H1 (cell line): ENCODE measurements at regions not wholly inside any gene's neighbourhood (a gene's known extent, or its start where the extent isn't known, plus 50 kb on each side); places are given as distances from the start of the nearest gene placed in this dataset.

Experiments used
- CTCF ChIA-PET: fragments of 300-600 bp; sonication (Branson Sonifier 250); formaldehyde crosslinking; loops from one replicate; lab custom pipeline; 2021; ENCODE audit not compliant: partially characterized antibody; lab: Charles Lee
- POLR2A ChIA-PET: fragments of 300-600 bp; sonication (Branson Sonifier 250); formaldehyde crosslinking; loops from one replicate; lab custom pipeline; 2021; ENCODE audit warnings: inconsistent platforms; ENCODE audit not compliant: partially characterized antibody; lab: Charles Lee
- DNase-seq, 2 experiments: peaks; one replicate each; pipeline versions ENCODE4 v3.0.0 to v3.0.0-alpha.2; 2010 to 2022; ENCODE audit warnings: low spot score in 2 of 2, low read depth in 1 of 2, mixed read lengths in 1 of 2
- FAIRE-seq: peaks from 2 replicates; lab custom pipeline; 2011; peaks lifted over from hg19 to GRCh38; lab: Jason Lieb, UNC
- H2AFZ ChIP-seq: 2 replicates; pipeline ENCODE4 v1.8.1; 2012; ENCODE audit warnings: low read length, inconsistent platforms
- H2AK5ac ChIP-seq: 2 replicates; pipeline ENCODE4 v1.6.1; 2013; ENCODE audit warnings: low read depth, low read length
- H2BK120ac ChIP-seq: replicated peaks from 2 replicates; pipeline ENCODE3; 2013; ENCODE audit warnings: low read depth, low read length, inconsistent platforms
- H2BK12ac ChIP-seq: 2 replicates; pipeline ENCODE4 v1.6.1; 2013; ENCODE audit warnings: low read depth, low read length
- H2BK15ac ChIP-seq: 2 replicates; pipeline ENCODE4 v1.6.1; 2013; ENCODE audit warnings: low read length
- H2BK20ac ChIP-seq: 2 replicates; pipeline ENCODE4 v1.6.1; 2013; ENCODE audit warnings: low read length
- H2BK5ac ChIP-seq: 2 replicates; pipeline ENCODE4 v1.6.1; 2013; ENCODE audit warnings: low read depth, low read length
- H3K14ac ChIP-seq: 2 replicates; pipeline ENCODE4 v1.6.1; 2013; ENCODE audit warnings: inconsistent platforms; ENCODE audit not compliant: insufficient read length
- H3K18ac ChIP-seq: 2 replicates; pipeline ENCODE4 v1.6.1; 2013; ENCODE audit warnings: low read length; ENCODE audit errors: extremely low read depth
- H3K23ac ChIP-seq: 2 replicates; pipeline ENCODE4 v1.6.1; 2013; ENCODE audit warnings: inconsistent platforms; ENCODE audit not compliant: insufficient read length
- H3K23me2 ChIP-seq: 2 replicates; pipeline ENCODE4 v1.6.1; 2013; ENCODE audit warnings: low read depth, low read length
- H3K27ac ChIP-seq: 2 replicates; pipeline ENCODE4 v1.6.1; 2011; ENCODE audit warnings: low read depth, low read length, inconsistent platforms
- H3K27me3 ChIP-seq, 4 experiments: replicated peaks in 1 of 4; 1 replicate in 1 of 4; 2 replicates in 3 of 4; pipeline versions ENCODE4 v1.6.1 to v1.8.1; 2011 to 2013; ENCODE audit warnings: low read length in 3 of 4, mild to moderate bottlenecking in 3 of 4, inconsistent platforms in 2 of 4, mixed read lengths in 2 of 4, moderate library complexity in 1 of 4; ENCODE audit not compliant: control insufficient read depth in 3 of 4, insufficient read depth in 3 of 4; ENCODE audit errors: extremely low read depth in 1 of 4
- H3K36me3 ChIP-seq, 4 experiments: 2 replicates each; pipeline versions ENCODE4 v1.6.1 to v1.8.1; 2011 to 2013; ENCODE audit warnings: mild to moderate bottlenecking in 4 of 4, low read length in 3 of 4, moderate library complexity in 2 of 4, control low read depth in 1 of 4, inconsistent platforms in 1 of 4; ENCODE audit not compliant: insufficient read depth in 4 of 4, control insufficient read depth in 2 of 4
- H3K4ac ChIP-seq: replicated peaks from 2 replicates; pipeline ENCODE3; 2013; ENCODE audit warnings: low read length, low read depth, mixed read lengths, inconsistent platforms; ENCODE audit not compliant: insufficient read length
- H3K4me1 ChIP-seq, 4 experiments: replicated peaks in 1 of 4; 1 replicate in 1 of 4; 2 replicates in 3 of 4; pipeline versions ENCODE4 v1.6.1 to v1.8.1; 2011 to 2013; ENCODE audit warnings: low read length in 3 of 4, inconsistent platforms in 2 of 4, mixed read lengths in 1 of 4; ENCODE audit not compliant: insufficient read depth in 4 of 4, control insufficient read depth in 3 of 4
- H3K4me2 ChIP-seq, 2 experiments: 2 replicates each; pipeline versions ENCODE4 v1.6.1 to v1.8.1; 2011 to 2013; ENCODE audit warnings: low read depth in 2 of 2, low read length in 2 of 2, control low read depth in 1 of 2, inconsistent platforms in 1 of 2, mild to moderate bottlenecking in 1 of 2; ENCODE audit not compliant: insufficient read depth in 1 of 2
- H3K4me3 ChIP-seq, 4 experiments: fragments of 200-600, 300-600 bp in 1 of 4; sonication (generic), shearing (Covaris generic), sonication (Bioruptor Twin) in 1 of 4; 2 replicates each; pipeline versions ENCODE4 v1.5.1 to v1.8.1; 2011 to 2016; ENCODE audit warnings: low read length in 4 of 4, low read depth in 3 of 4, control low read depth in 2 of 4, inconsistent platforms in 2 of 4, mild to moderate bottlenecking in 2 of 4, mixed read lengths in 1 of 4, moderate library complexity in 1 of 4; ENCODE audit not compliant: insufficient read depth in 2 of 4; ENCODE audit errors: extremely low read depth in 1 of 4
- H3K56ac ChIP-seq: replicated peaks from 2 replicates; pipeline ENCODE3; 2013; ENCODE audit warnings: low read depth, mild to moderate bottlenecking, mixed read lengths, low read length, inconsistent platforms; ENCODE audit not compliant: insufficient read length
- H3K79me1 ChIP-seq: 2 replicates; pipeline ENCODE4 v1.6.1; 2013; ENCODE audit warnings: low read depth, low read length, control low read depth
- H3K79me2 ChIP-seq, 2 experiments: 2 replicates each; pipeline versions ENCODE4 v1.6.1 to v1.8.1; 2012 to 2013; ENCODE audit warnings: low read length in 2 of 2, mild to moderate bottlenecking in 2 of 2, inconsistent platforms in 1 of 2; ENCODE audit not compliant: insufficient read depth in 2 of 2, control insufficient read depth in 1 of 2
- H3K9ac ChIP-seq, 4 experiments: replicated peaks in 1 of 4; 1 replicate in 1 of 4; 2 replicates in 3 of 4; pipeline versions ENCODE4 v1.6.1 to v1.8.1; 2011 to 2013; ENCODE audit warnings: low read depth in 3 of 4, low read length in 3 of 4, control low read depth in 2 of 4, mild to moderate bottlenecking in 2 of 4, moderate library complexity in 2 of 4, inconsistent platforms in 1 of 4; ENCODE audit errors: extremely low read depth in 1 of 4
- H3K9me3 ChIP-seq, 2 experiments: 2 replicates each; pipeline versions ENCODE4 v1.6.1 to v1.8.1; 2012 to 2013; ENCODE audit warnings: mild to moderate bottlenecking in 2 of 2, moderate library complexity in 2 of 2, control low read depth in 1 of 2, inconsistent platforms in 1 of 2, low read depth in 1 of 2, low read length in 1 of 2, mixed read lengths in 1 of 2; ENCODE audit not compliant: insufficient read depth in 2 of 2
- H4K20me1 ChIP-seq, 2 experiments: replicated peaks in 1 of 2; 2 replicates each; pipeline versions ENCODE3 to v1.8.1; 2011 to 2013; ENCODE audit warnings: inconsistent platforms in 2 of 2, low read length in 2 of 2, mild to moderate bottlenecking in 1 of 2; ENCODE audit not compliant: insufficient read depth in 2 of 2, control insufficient read depth in 1 of 2
- H4K5ac ChIP-seq: 2 replicates; pipeline ENCODE4 v1.6.1; 2013; ENCODE audit warnings: low read length, low read depth, mixed read lengths, inconsistent platforms; ENCODE audit not compliant: insufficient read length
- H4K8ac ChIP-seq: 2 replicates; pipeline ENCODE4 v1.8.0; 2013; ENCODE audit warnings: mild to moderate bottlenecking, moderate library complexity, low read length, inconsistent platforms; ENCODE audit not compliant: insufficient read depth; ENCODE audit errors: extremely low read depth
- H4K91ac ChIP-seq: replicated peaks from 2 replicates; pipeline ENCODE3; 2013; ENCODE audit warnings: low read length, mixed read lengths, inconsistent platforms; ENCODE audit not compliant: insufficient read length
- ASH2L ChIP-seq: fragments of 200-600, 300-600 bp; sonication (generic); IDR thresholded peaks from one replicate; pipeline ENCODE4 v1.7.1; 2017; ENCODE audit warnings: low read length
- CTCF ChIP-seq, 3 experiments: IDR thresholded peaks; 1 replicate in 2 of 3; 2 replicates in 1 of 3; pipeline versions ENCODE4 v1.5.1 to v1.6.1; 2011; ENCODE audit warnings: low read length in 3 of 3, mild to moderate bottlenecking in 3 of 3, inconsistent platforms in 2 of 3, low read depth in 1 of 3, moderate library complexity in 1 of 3; ENCODE audit not compliant: insufficient read depth in 1 of 3; ENCODE audit errors: control extremely low read depth in 1 of 3
- EGR1 ChIP-seq: IDR thresholded peaks from 2 replicates; pipeline ENCODE4 v1.6.1; 2011; ENCODE audit warnings: low read depth, low read length, borderline replicate concordance
- GABPA ChIP-seq: IDR thresholded peaks from 2 replicates; pipeline ENCODE4 v1.6.1; 2011; ENCODE audit warnings: mild to moderate bottlenecking, low read length, moderate library complexity, borderline replicate concordance; ENCODE audit not compliant: insufficient read depth
- HDAC2 ChIP-seq, 2 experiments: fragments of 300-600 bp in 1 of 2; sonication (generic) in 1 of 2; IDR thresholded peaks; 2 replicates each; pipeline ENCODE4 v1.6.1; 2011 to 2012; ENCODE audit warnings: low read depth in 2 of 2, low read length in 2 of 2, mild to moderate bottlenecking in 2 of 2, moderate library complexity in 2 of 2, borderline replicate concordance in 1 of 2, inconsistent platforms in 1 of 2
- HDAC6 ChIP-seq: IDR thresholded peaks from one replicate; pipeline ENCODE4 v1.7.1; 2012; ENCODE audit warnings: low read depth, mild to moderate bottlenecking, inconsistent platforms, low read length, moderate library complexity
- JUND ChIP-seq: IDR thresholded peaks from 2 replicates; pipeline ENCODE4 v1.6.1; 2011; ENCODE audit warnings: mild to moderate bottlenecking, improper control_type of control experiment, low read length
- RNF2 ChIP-seq: fragments of 200-900, 300-1000 bp; sonication (generic); IDR thresholded peaks from 2 replicates; pipeline ENCODE4 v1.7.1; 2016; ENCODE audit warnings: borderline replicate concordance, low read depth, mild to moderate bottlenecking, antibody characterized with exemption, low read length; ENCODE audit not compliant: poor library complexity, severe bottlenecking; ENCODE audit errors: missing control alignments
- SP2 ChIP-seq: IDR thresholded peaks from 2 replicates; pipeline ENCODE4 v1.6.1; 2012; ENCODE audit warnings: mild to moderate bottlenecking, low read length, inconsistent platforms
- ZNF274 ChIP-seq: IDR thresholded peaks from 2 replicates; pipeline ENCODE4 v1.7.0; 2012; ENCODE audit warnings: low read length, borderline replicate concordance; ENCODE audit errors: extremely low read depth
- WGBS, 2 experiments: shearing (Covaris generic) in 1 of 2; methylation state at CpG; one replicate each; pipeline versions ENCODE4 v1.1.6 to v1.1.7; 2013 to 2015; ENCODE audit warnings: low lambda C conversion rate in 2 of 2, mixed read lengths in 2 of 2, inconsistent platforms in 1 of 2, low coverage in 1 of 2, missing lambda C conversion rate in 1 of 2; ENCODE audit not compliant: insufficient replicate concordance in 2 of 2, insufficient coverage in 1 of 2, insufficient read length in 1 of 2; ENCODE audit errors: extremely low coverage in 1 of 2, missing lambda C conversion rate in 1 of 2; 5-methylcytosine and 5-hydroxymethylcytosine counted together

- no peak for DNase-seq
- WGBS, 2 experiments = 94% methylated on average over 2 of the region's 2 CpGs; no CpG with 5 or more reads in 1 of the 2 experiments
- CTCF ChIA-PET = interaction anchor here (0.9 kb wide), 1 partner anchor 17 kb away, joined by 4 read pairs; no protein-coding TSS in a partner anchor
These were observed 343.1 kb upstream of the TMPO start for GRCh38 chr12:98172304-98172703.

More at GRCh38 chr12:98172304-98172703, 343.1 kb upstream of the TMPO start:
- Histone ChIP-seq H3K79me2 (no peaks in the 10 kb centered on the region), H3K18ac (no peak overlapping the region), H3K56ac (no peak overlapping the region), H3K23me2 (no peaks in the 10 kb centered on the region), H4K5ac (no peak overlapping the region), H4K8ac (no peak overlapping the region), H2AFZ (no peak overlapping the region), H3K9me3 (no peaks in the 10 kb centered on the region), H2BK120ac (no peak overlapping the region), H3K4me3 (no peak overlapping the region), H2BK20ac (no peak overlapping the region), H4K91ac (no peak overlapping the region), H2AK5ac (no peak overlapping the region), H4K20me1 (no peaks in the 10 kb centered on the region), H3K79me1 (no peaks in the 10 kb centered on the region), H3K9ac (no peak overlapping the region), H3K4me2 (no peak overlapping the region), H3K27me3 (no peaks in the 10 kb centered on the region), H3K27ac (no peak overlapping the region), H3K14ac (no peak overlapping the region), H3K23ac (no peak overlapping the region), H2BK15ac (no peak overlapping the region), H3K4me1 (no peaks in the 10 kb centered on the region), H2BK12ac (no peak overlapping the region), H3K4ac (no peak overlapping the region), H3K36me3 (no peaks in the 10 kb centered on the region), H2BK5ac (no peak overlapping the region)
- FAIRE-seq = no peak
- POLR2A ChIA-PET = no interaction called here
- TF ChIP-seq RNF2 (no peak), CTCF (IDR thresholded peaks at IDR 0.05; ENCODE audit: control extremely low read depth in 1 of 3, insufficient read depth in 1 of 3, low read depth in 1 of 3, low read length in 3 of 3) (no peak), JUND (no peak), HDAC2 (IDR thresholded peaks at IDR 0.05; ENCODE audit: borderline replicate concordance in 1 of 2, low read depth in 2 of 2, low read length in 2 of 2) (no peak), SP2 (no peak), ASH2L (no peak), ZNF274 (no peak), EGR1 (no peak), HDAC6 (no peak), GABPA (no peak)
